ENCODE measurements at regions not wholly inside any gene's neighbourhood (a gene's known extent, or its start where the extent isn't known, plus 50 kb on each side); places are given as distances from the start of the nearest gene placed in this dataset.
A peak's percentile ranks its signal among the peaks of the same experiment; 100 is the strongest.

- no peaks in the 10 kb centered on the region for H3K27me3 ChIP-seq (ENCODE audit: control insufficient read depth, insufficient read depth, low read length)
- H3K4me3 ChIP-seq (ENCODE audit: insufficient read depth, low read depth, low read length): no peak overlapping the region
- no peaks in the 10 kb centered on the region for H3K36me3 ChIP-seq (replicated peaks; ENCODE audit: control insufficient read depth, insufficient read depth, low read length)
These were observed 64.5 kb upstream of the SYPL1 start for GRCh38 chr7:106176414-106177299.

GRCh38 chr7:106175507-106175906 lies 63.4 kb upstream of the SYPL1 start:
- Histone ChIP-seq H3K4me3 (ENCODE audit: insufficient read depth, low read depth, low read length) (no peak overlapping the region), H3K36me3 (replicated peaks; ENCODE audit: control insufficient read depth, insufficient read depth, low read length) (no peaks in the 10 kb centered on the region), H3K27me3 (ENCODE audit: control insufficient read depth, insufficient read depth, low read length) (no peaks in the 10 kb centered on the region)
- no peak for DNase-seq

More at GRCh38 chr7:106176414-106177299, 64.5 kb upstream of the SYPL1 start:
- DNase-seq: peak; percentile 84

GRCh38 chr7:106170651-106171050 lies 58.5 kb upstream of the SYPL1 start:
- Histone ChIP-seq H3K27me3 (ENCODE audit: control insufficient read depth, insufficient read depth, low read length) (no peaks in the 10 kb centered on the region), H3K4me3 (ENCODE audit: insufficient read depth, low read depth, low read length) (no peak overlapping the region), H3K36me3 (replicated peaks; ENCODE audit: control insufficient read depth, insufficient read depth, low read length) (no peaks in the 10 kb centered on the region)
- no peak for DNase-seq

- DNase-seq: no peak
- H3K27me3 ChIP-seq (ENCODE audit: control insufficient read depth, insufficient read depth, low read length): no peaks in the 10 kb centered on the region
- no peaks in the 10 kb centered on the region for H3K36me3 ChIP-seq (replicated peaks; ENCODE audit: control insufficient read depth, insufficient read depth, low read length)
- no peak overlapping the region for H3K4me3 ChIP-seq (ENCODE audit: insufficient read depth, low read depth, low read length)
These were observed 57.9 kb upstream of the SYPL1 start for GRCh38 chr7:106169821-106170610.

- H3K27me3 ChIP-seq (ENCODE audit: control insufficient read depth, insufficient read depth, low read length): no peaks in the 10 kb centered on the region
- DNase-seq: no peak
- H3K36me3 ChIP-seq (replicated peaks; ENCODE audit: control insufficient read depth, insufficient read depth, low read length): no peaks in the 10 kb centered on the region
- no peak overlapping the region for H3K4me3 ChIP-seq (ENCODE audit: insufficient read depth, low read depth, low read length)
These were observed 55.5 kb upstream of the SYPL1 start for GRCh38 chr7:106167439-106168136.

GRCh38 chr7:106166651-106167342 lies 54.7 kb upstream of the SYPL1 start:
- Histone ChIP-seq H3K36me3 (replicated peaks; ENCODE audit: control insufficient read depth, insufficient read depth, low read length) (no peaks in the 10 kb centered on the region), H3K27me3 (ENCODE audit: control insufficient read depth, insufficient read depth, low read length) (no peaks in the 10 kb centered on the region), H3K4me3 (ENCODE audit: insufficient read depth, low read depth, low read length) (no peak overlapping the region)
- DNase-seq: peak; percentile 64

GRCh38 chr7:106165337-106165736 lies 53.2 kb upstream of the SYPL1 start:
- Histone ChIP-seq H3K27me3 (ENCODE audit: control insufficient read depth, insufficient read depth, low read length) (no peaks in the 10 kb centered on the region), H3K36me3 (replicated peaks; ENCODE audit: control insufficient read depth, insufficient read depth, low read length) (no peaks in the 10 kb centered on the region), H3K4me3 (ENCODE audit: insufficient read depth, low read depth, low read length) (no peak overlapping the region)
- no peak for DNase-seq

GRCh38 chr7:106163257-106163656 lies 51.1 kb upstream of the SYPL1 start:
- H3K4me3 ChIP-seq (ENCODE audit: insufficient read depth, low read depth, low read length): no peak overlapping the region
- H3K36me3 ChIP-seq (replicated peaks; ENCODE audit: control insufficient read depth, insufficient read depth, low read length): no peaks in the 10 kb centered on the region
- H3K27me3 ChIP-seq (ENCODE audit: control insufficient read depth, insufficient read depth, low read length): no peaks in the 10 kb centered on the region
- no peak for DNase-seq
